ENCODE measurements at regions not wholly inside any gene's neighbourhood (a gene's known extent, or its start where the extent isn't known, plus 50 kb on each side); places are given as distances from the start of the nearest gene placed in this dataset.

GRCh38 chr16:5325932-5326331 lies 228.3 kb upstream of the EEF2KMT start:
- in situ Hi-C loops (cut with MboI), result no loop called here

DNA sequence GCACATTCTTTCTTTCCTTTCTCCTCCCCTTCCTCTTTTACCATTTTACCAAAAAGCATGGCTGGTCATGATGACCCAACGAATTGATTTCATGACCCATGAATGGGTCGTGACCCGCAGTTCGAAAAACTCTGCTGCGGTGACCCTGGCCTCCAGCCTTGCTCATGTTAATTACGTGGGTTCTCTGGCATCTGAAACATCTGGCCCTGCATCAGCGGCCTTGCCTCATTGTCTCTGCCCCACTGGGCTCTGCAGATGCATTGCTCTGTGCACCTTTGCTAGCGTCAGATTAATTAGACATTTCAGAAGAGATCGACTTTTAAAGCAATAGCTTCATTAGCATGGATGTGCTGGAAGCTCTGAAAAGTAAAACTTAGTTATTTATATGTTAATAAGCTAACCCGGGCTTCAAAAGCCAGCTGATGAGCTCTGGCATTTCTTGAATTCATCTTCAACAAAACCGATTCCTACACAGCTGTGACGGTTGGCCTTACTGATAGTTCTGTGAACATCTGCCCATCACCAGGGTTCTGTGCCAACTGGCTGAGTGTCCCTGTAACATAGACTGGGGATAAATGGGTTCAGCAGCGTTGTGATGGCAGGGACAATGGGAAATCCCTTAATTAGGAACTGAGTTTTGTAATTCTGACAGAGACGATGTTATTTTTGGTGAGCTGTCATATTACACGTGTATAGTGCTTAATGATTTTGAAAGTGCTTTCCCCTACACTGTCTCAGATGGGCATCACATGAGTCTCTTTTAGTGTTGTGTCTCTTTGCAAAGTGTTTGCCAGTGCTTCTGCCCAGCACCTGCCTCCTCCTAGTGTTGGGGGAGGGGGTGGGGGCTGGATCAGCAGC lies 225.9 kb upstream of the EEF2KMT start:
- 27 to 32% methylated on average over 15 of the region's 15 CpGs for WGBS, 2 experiments (ENCODE audit: low coverage in 1 of 2, low lambda C conversion rate in 2 of 2, missing lambda C conversion rate in 2 of 2)
- no peak for DNase-seq

More at GRCh38 chr16:5325932-5326331, 228.3 kb upstream of the EEF2KMT start:
- H3K9me3 ChIP-seq (ENCODE audit: low read depth), result no peaks in the 10 kb centered on the region
- no peaks in the 10 kb centered on the region for H3K79me2 ChIP-seq (ENCODE audit: insufficient read depth)
- no peak overlapping the region for H3K27ac ChIP-seq
- H4K20me1 ChIP-seq (ENCODE audit: insufficient read depth), result no peaks in the 10 kb centered on the region
- no peak for DNase-seq
- H3K4me2 ChIP-seq (ENCODE audit: unreplicated experiment), result no peak overlapping the region
- no peaks in the 10 kb centered on the region for H3K36me3 ChIP-seq (ENCODE audit: low read depth)
- no peaks in the 10 kb centered on the region for H3K27me3 ChIP-seq (replicated peaks; ENCODE audit: insufficient read depth)
- 11 to 13% methylated on average over 4 of the region's 4 CpGs for WGBS, 2 experiments (ENCODE audit: low coverage in 1 of 2, low lambda C conversion rate in 2 of 2, missing lambda C conversion rate in 2 of 2)
- H3K9ac ChIP-seq, result no peak overlapping the region
- H3K9me2 ChIP-seq (ENCODE audit: insufficient read depth), result no peaks in the 10 kb centered on the region
- H2AFZ ChIP-seq, result no peak overlapping the region
- H3K4me3 ChIP-seq, result no peak overlapping the region
- TF ChIP-seq EZH2 (IDR thresholded peaks at IDR 0.05; ENCODE audit: insufficient read depth, poor library complexity, severe bottlenecking), result no peak
- TF ChIP-seq EZH2phosphoT487 (IDR thresholded peaks at IDR 0.05; ENCODE audit: insufficient read depth, low read depth), result no peak
- no peaks in the 10 kb centered on the region for H3K4me1 ChIP-seq (ENCODE audit: insufficient read depth)
- H3F3A ChIP-seq (ENCODE audit: insufficient read depth), result no peaks in the 10 kb centered on the region

GRCh38 chr16:5321930-5322329 lies 224.3 kb upstream of the EEF2KMT start:
- no peak for DNase-seq
- WGBS, 2 experiments (ENCODE audit: low coverage in 1 of 2, low lambda C conversion rate in 2 of 2, missing lambda C conversion rate in 2 of 2), result 29 to 30% methylated on average over 4 of the region's 4 CpGs
- Histone ChIP-seq H3K9me2 (ENCODE audit: insufficient read depth) (no peaks in the 10 kb centered on the region), H3K4me3 (no peak overlapping the region), H3K4me1 (ENCODE audit: insufficient read depth) (no peaks in the 10 kb centered on the region), H3K27me3 (replicated peaks; ENCODE audit: insufficient read depth) (no peaks in the 10 kb centered on the region), H3K9ac (no peak overlapping the region), H4K20me1 (ENCODE audit: insufficient read depth) (no peaks in the 10 kb centered on the region), H3K4me2 (ENCODE audit: unreplicated experiment) (no peak overlapping the region), H3K9me3 (ENCODE audit: low read depth) (no peaks in the 10 kb centered on the region), H3F3A (ENCODE audit: insufficient read depth) (no peaks in the 10 kb centered on the region), H3K27ac (no peak overlapping the region), H3K36me3 (ENCODE audit: low read depth) (no peaks in the 10 kb centered on the region), H2AFZ (no peak overlapping the region), H3K79me2 (ENCODE audit: insufficient read depth) (no peaks in the 10 kb centered on the region)
- no peak for TF ChIP-seq EZH2 (IDR thresholded peaks at IDR 0.05; ENCODE audit: insufficient read depth, poor library complexity, severe bottlenecking)
- TF ChIP-seq EZH2phosphoT487 (IDR thresholded peaks at IDR 0.05; ENCODE audit: insufficient read depth, low read depth), result no peak
- in situ Hi-C loops (cut with MboI), result no loop called here

More for the DNA sequence above, 225.9 kb upstream of the EEF2KMT start:
- Histone ChIP-seq H3K27ac (no peak overlapping the region), H3K4me3 (no peak overlapping the region), H3K27me3 (replicated peaks; ENCODE audit: insufficient read depth) (no peaks in the 10 kb centered on the region), H4K20me1 (ENCODE audit: insufficient read depth) (no peaks in the 10 kb centered on the region), H3K9me3 (ENCODE audit: low read depth) (no peaks in the 10 kb centered on the region), H2AFZ (no peak overlapping the region), H3K4me2 (ENCODE audit: unreplicated experiment) (no peak overlapping the region), H3K36me3 (ENCODE audit: low read depth) (no peaks in the 10 kb centered on the region), H3F3A (ENCODE audit: insufficient read depth) (no peaks in the 10 kb centered on the region), H3K9me2 (ENCODE audit: insufficient read depth) (no peaks in the 10 kb centered on the region), H3K79me2 (ENCODE audit: insufficient read depth) (no peaks in the 10 kb centered on the region), H3K9ac (no peak overlapping the region), H3K4me1 (ENCODE audit: insufficient read depth) (no peaks in the 10 kb centered on the region)
- TF ChIP-seq EZH2 (IDR thresholded peaks at IDR 0.05; ENCODE audit: insufficient read depth, poor library complexity, severe bottlenecking), result no peak
- TF ChIP-seq EZH2phosphoT487 (IDR thresholded peaks at IDR 0.05; ENCODE audit: insufficient read depth, low read depth), result no peak
- in situ Hi-C loops (cut with MboI), result no loop called here

DNA sequence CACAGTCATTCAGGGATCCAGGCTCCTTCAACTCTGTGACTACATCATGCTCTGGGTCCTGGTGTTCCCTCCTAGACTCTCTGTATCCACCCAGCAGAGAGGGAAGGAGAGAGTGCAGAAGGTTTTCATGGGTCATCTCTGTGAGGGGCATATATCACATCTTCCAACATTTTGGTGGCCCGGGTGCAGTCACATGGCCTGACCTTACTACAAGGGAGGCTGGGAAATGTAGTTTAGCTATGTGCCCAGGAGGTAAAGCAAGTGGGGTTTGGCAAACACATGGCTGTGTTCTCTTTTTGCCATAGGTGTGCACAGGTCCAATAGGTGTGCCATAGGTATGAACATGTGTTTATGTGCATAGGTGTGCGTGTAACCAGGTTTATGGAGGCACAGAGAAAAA lies 222.2 kb upstream of the EEF2KMT start:
- in situ Hi-C loops (cut with MboI), result no loop called here
- Histone ChIP-seq H3K9me2 (ENCODE audit: insufficient read depth) (no peaks in the 10 kb centered on the region), H3K27ac (no peak overlapping the region), H3K79me2 (ENCODE audit: insufficient read depth) (no peaks in the 10 kb centered on the region), H3K9ac (no peak overlapping the region), H3K4me2 (ENCODE audit: unreplicated experiment) (no peak overlapping the region), H3K36me3 (ENCODE audit: low read depth) (no peaks in the 10 kb centered on the region), H2AFZ (no peak overlapping the region), H3K4me1 (ENCODE audit: insufficient read depth) (no peaks in the 10 kb centered on the region), H3K4me3 (no peak overlapping the region), H3K27me3 (replicated peaks; ENCODE audit: insufficient read depth) (no peaks in the 10 kb centered on the region), H3K9me3 (ENCODE audit: low read depth) (no peaks in the 10 kb centered on the region), H3F3A (ENCODE audit: insufficient read depth) (no peaks in the 10 kb centered on the region), H4K20me1 (ENCODE audit: insufficient read depth) (no peaks in the 10 kb centered on the region)
- no peak for DNase-seq
- 19 to 26% methylated on average over 2 of the region's 2 CpGs for WGBS, 2 experiments (ENCODE audit: low coverage in 1 of 2, low lambda C conversion rate in 2 of 2, missing lambda C conversion rate in 2 of 2)
- TF ChIP-seq EZH2phosphoT487 (IDR thresholded peaks at IDR 0.05; ENCODE audit: insufficient read depth, low read depth) (no peak), EZH2 (IDR thresholded peaks at IDR 0.05; ENCODE audit: insufficient read depth, poor library complexity, severe bottlenecking) (no peak)

All from GM23248 (cell line).